ENCODE measurements at regions not wholly inside any gene's neighbourhood (a gene's known extent, or its start where the extent isn't known, plus 50 kb on each side); places are given as distances from the start of the nearest gene placed in this dataset.

DNA sequence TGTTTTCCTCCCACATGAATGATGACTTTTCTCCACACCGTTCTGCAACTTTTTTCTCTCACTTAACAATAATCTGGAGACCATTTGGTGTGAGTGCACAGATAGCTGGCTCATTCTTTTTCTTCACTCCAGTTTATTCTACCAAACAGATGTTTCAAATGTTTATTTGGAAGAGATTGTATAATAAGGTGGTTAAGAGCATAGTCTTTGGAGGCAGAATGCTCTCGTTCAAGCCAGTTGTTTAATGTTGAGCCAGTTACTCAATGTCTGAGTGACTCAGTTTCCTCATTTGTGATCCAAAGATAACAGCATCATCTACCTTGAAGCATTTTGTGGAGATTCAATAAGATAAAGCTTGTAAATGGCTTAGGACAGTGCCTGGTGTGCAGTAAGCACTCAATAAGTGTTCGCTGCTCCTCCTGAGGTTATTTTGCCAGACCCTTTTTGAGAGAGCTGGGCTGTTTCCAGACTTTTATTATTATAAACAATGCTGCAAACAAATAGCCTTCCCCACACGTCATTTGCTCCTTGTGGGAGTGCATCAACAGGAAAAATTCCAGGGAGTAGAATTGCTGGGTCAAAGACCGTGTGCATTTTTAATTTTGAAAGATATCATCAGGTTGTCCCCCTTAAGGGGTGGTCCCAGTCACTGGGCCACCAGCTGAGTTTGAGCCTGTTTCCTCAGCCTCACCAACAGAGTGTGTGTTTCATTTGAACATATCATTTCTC, 70.6 kb downstream of the VEGFA start:
- Histone ChIP-seq H3K27me3 (ENCODE audit: control insufficient read depth in 2 of 2, insufficient read depth in 1 of 2, low read length in 1 of 2) (no peaks in the 10 kb centered on the region), H3K4me3 (ENCODE audit: low read length in 2 of 2) (no peak overlapping the region), H3K9me3 (ENCODE audit: control insufficient read depth in 2 of 2, insufficient read depth in 1 of 2, low read length in 1 of 2) (no peaks in the 10 kb centered on the region), H3K4me1 (ENCODE audit: control insufficient read depth in 2 of 2, insufficient read depth in 2 of 2, low read length in 2 of 2) (no peaks in the 10 kb centered on the region), H3K27ac (ENCODE audit: low read depth in 1 of 2, low read length in 1 of 2) (no peak overlapping the region), H3K36me3 (ENCODE audit: control insufficient read depth in 2 of 2, insufficient read depth in 2 of 2, low read length in 1 of 2) (no peaks in the 10 kb centered on the region)
- WGBS, result 88% methylated on average over 5 of the region's 5 CpGs
- no peak for DNase-seq (ENCODE audit: low read depth in 6 of 9, low spot score in 9 of 9)

DNA sequence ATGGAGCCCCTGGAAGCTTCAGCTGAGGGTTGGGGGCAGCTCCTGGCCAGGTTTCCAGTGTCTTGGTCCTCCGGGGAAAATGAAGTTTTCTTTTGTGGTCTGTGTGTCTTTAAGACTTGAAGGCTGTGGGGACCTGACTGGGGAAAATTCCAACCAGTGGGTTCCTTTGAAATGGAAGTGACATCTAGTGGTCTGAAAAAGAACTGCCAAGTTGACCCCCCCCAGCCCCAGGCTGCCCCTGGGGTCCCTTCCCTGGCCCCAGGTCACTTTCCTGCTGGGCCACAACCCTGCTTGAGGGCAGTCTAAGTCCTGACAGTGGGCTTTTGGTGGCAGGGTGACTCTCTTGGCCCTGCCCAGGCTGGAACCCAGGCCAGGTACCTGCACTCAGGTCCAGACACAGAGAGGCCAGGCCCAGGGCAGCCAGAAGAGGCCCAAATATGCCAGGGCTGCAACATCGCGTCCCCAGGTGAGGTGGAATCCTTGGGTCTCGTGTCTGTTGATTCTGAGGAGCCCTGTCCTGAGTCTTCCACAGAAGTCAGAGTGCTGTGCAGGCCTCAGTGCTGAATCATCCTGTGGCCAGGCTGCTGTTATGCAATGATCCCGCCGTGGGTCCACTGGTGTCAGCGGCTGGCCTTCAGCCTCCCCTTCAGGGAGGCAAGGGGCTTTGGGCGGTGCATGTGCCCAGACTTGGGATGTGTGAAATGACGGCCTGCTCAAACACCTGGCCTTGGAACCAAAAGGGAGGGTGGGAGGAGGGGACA, 68.4 kb downstream of the VEGFA start:
- Histone ChIP-seq H3K36me3 (ENCODE audit: control insufficient read depth in 2 of 2, insufficient read depth in 2 of 2, low read length in 1 of 2) (no peaks in the 10 kb centered on the region), H3K9me3 (ENCODE audit: control insufficient read depth in 2 of 2, insufficient read depth in 1 of 2, low read length in 1 of 2) (no peaks in the 10 kb centered on the region), H3K4me1 (ENCODE audit: control insufficient read depth in 2 of 2, insufficient read depth in 2 of 2, low read length in 2 of 2) (no peaks in the 10 kb centered on the region), H3K27ac (ENCODE audit: low read depth in 1 of 2, low read length in 1 of 2) (no peak overlapping the region), H3K4me3 (ENCODE audit: low read length in 2 of 2) (no peak overlapping the region), H3K27me3 (ENCODE audit: control insufficient read depth in 2 of 2, insufficient read depth in 1 of 2, low read length in 1 of 2) (no peaks in the 10 kb centered on the region)
- DNase-seq (ENCODE audit: low read depth in 6 of 9, low spot score in 9 of 9), result peak in 1 of 9 donors; percentile 31
- WGBS, result 74% methylated on average over 9 of the region's 9 CpGs

DNA sequence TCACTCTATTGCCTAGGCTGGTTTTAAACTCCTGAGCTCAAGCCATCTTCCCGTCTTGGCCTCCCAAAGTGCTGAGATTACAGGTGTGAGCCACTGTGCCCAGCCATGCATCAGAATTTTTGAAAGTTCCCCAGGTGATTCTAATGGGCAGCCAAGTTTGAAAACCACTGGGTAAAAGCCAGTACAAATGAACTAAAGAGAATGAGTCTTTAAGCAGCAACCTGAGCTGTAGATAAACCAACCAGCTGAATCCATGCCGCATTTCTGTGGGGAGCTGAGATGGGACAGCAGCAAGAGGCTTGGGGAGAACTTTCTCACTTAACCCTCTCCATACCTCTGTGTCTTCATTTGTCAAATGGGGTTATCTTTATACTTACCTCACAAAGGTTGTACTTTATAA, 67.5 kb downstream of the VEGFA start:
- no peak overlapping the region for H3K4me3 ChIP-seq (ENCODE audit: low read length in 2 of 2)
- no peaks in the 10 kb centered on the region for H3K27me3 ChIP-seq (ENCODE audit: control insufficient read depth in 2 of 2, insufficient read depth in 1 of 2, low read length in 1 of 2)
- no peak for DNase-seq (ENCODE audit: low read depth in 6 of 9, low spot score in 9 of 9)
- H3K27ac ChIP-seq (ENCODE audit: low read depth in 1 of 2, low read length in 1 of 2), result no peak overlapping the region
- 26% methylated on average over 2 of the region's 2 CpGs for WGBS
- H3K4me1 ChIP-seq (ENCODE audit: control insufficient read depth in 2 of 2, insufficient read depth in 2 of 2, low read length in 2 of 2), result no peaks in the 10 kb centered on the region
- H3K36me3 ChIP-seq (ENCODE audit: control insufficient read depth in 2 of 2, insufficient read depth in 2 of 2, low read length in 1 of 2), result no peaks in the 10 kb centered on the region
- no peaks in the 10 kb centered on the region for H3K9me3 ChIP-seq (ENCODE audit: control insufficient read depth in 2 of 2, insufficient read depth in 1 of 2, low read length in 1 of 2)

DNA sequence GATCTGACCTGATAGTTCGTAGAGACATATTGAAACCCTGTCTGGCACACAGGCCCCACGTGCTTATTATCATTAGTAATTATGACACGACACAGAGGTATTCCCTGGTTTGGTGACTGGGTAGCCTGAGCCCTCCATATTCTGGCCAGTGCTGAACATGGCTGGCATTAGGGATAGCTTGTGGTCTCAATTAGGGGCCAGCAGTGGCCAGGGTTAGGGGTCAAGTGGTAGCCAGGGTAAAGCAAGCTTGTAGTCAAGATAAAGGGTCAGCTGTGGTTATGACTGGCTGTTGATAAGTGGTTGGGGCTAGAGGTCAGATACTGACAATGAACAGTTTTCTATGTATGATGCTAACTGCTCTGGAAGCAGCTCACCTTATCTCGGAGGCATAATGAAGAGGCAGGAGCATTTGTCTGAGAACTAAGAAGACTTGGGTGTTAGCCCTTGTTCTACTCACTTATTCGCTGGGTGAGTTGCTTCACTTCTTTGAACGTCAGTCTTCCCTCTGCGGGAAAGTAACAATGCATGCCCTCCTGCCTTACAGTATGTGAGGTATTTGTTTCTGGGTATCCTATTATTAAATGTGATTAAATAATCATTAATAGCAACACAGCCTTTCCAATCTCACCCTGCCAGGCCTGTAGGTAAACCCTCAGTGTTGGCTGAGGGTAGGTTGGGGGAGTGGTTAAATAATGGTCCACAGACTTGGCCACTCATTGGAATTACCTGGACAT, 66.7 kb downstream of the VEGFA start:
- 95% methylated on average over 7 of the region's 7 CpGs for WGBS
- no peaks in the 10 kb centered on the region for H3K27me3 ChIP-seq (ENCODE audit: control insufficient read depth in 2 of 2, insufficient read depth in 1 of 2, low read length in 1 of 2)
- H3K4me1 ChIP-seq (ENCODE audit: control insufficient read depth in 2 of 2, insufficient read depth in 2 of 2, low read length in 2 of 2), result no peaks in the 10 kb centered on the region
- H3K9me3 ChIP-seq (ENCODE audit: control insufficient read depth in 2 of 2, insufficient read depth in 1 of 2, low read length in 1 of 2), result no peaks in the 10 kb centered on the region
- H3K4me3 ChIP-seq (ENCODE audit: low read length in 2 of 2), result no peak overlapping the region
- no peak overlapping the region for H3K27ac ChIP-seq (ENCODE audit: low read depth in 1 of 2, low read length in 1 of 2)
- no peaks in the 10 kb centered on the region for H3K36me3 ChIP-seq (ENCODE audit: control insufficient read depth in 2 of 2, insufficient read depth in 2 of 2, low read length in 1 of 2)
- DNase-seq (ENCODE audit: low read depth in 6 of 9, low spot score in 9 of 9), result no peak

Data from thymus (tissue), 11 donors.